GM19372 (cell line): ENCODE measurements at regions not wholly inside any gene's neighbourhood (a gene's known extent, or its start where the extent isn't known, plus 50 kb on each side); places are given as distances from the start of the nearest gene placed in this dataset.
"Not testable (repeated sequence)": the region's sequence is repeated elsewhere in the genome, so short reads cannot be mapped to it uniquely, and the experiment has no call there.

Experiments
- ATAC-seq: cut with Tn5 transposase; IDR thresholded peaks from one replicate; pipeline ENCODE4 v1.9.1; 2021; ENCODE audit warnings: mild to moderate bottlenecking, low read depth, moderate library complexity; ENCODE audit not compliant: unreplicated experiment

GRCh38 chr1:188065917-188066316 is 1237.2 kb downstream of the PLA2G4A start:
- no peak for ATAC-seq

GRCh38 chr1:188070848-188071247 is 1242.1 kb downstream of the PLA2G4A start:
- ATAC-seq: no peak

DNA sequence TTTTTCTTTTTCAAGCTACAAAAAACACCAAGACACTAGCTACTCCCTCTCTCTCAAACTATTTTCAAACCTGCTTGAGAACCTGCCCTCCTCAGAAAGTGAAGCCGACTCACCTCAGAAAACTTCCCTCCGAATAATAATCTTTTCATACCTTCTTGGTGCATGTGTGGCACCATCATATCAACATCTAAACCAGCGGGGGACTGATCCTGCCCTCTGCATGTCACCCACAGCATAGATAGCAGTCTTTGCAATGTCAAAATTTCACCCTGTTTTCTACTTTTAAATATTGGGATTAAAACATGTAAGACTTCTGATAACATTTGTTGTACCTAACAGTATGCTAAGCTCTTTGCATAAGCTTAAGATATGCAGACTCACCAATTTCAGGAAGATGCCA is 1260.3 kb downstream of the PLA2G4A start:
- ATAC-seq: no peak

GRCh38 chr1:188089461-188089860 is 1260.7 kb downstream of the PLA2G4A start:
- ATAC-seq: no peak

GRCh38 chr1:188096521-188096920 is 1267.8 kb downstream of the PLA2G4A start:
- ATAC-seq: no peak

- ATAC-seq: no peak
These were observed 1288.7 kb downstream of the PLA2G4A start for GRCh38 chr1:188117436-188117835.

DNA sequence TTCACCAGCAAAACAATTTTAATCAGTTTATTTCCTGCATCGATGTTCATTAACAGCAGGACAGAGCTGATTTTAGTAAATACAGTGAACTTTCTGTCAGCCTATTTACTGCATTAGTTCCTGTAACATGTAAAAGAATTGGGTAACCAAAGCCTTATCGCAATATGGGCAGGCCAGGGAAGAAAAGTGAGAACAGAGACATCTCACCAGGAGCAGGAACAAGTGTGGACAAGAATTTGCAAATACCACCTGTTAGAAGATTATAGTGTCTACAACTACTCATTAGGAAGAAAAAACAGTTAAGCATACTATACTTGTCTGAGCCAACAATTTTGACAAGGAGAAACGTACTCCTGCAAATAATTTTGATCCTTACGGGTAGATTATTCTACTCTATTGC is 1293.9 kb downstream of the PLA2G4A start:
- no peak for ATAC-seq

DNA sequence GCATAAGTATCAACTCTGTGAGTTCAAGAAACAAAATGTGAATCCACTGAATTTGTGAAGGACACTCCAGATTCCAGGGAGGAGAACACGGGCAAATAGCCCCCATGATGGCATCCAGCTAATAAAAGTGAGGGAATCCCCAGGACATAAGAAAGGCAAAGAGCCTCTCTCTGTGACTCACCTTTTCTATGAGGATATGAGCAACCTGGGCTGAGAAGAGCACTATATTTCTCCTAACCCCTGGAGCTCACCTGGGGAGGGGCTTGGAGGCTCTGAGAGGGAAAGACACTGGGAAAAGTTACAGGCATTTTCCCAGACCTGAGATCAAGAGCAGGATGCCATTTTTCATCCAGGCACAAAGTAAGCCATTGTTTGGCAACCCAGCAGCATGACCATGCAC is 1298.8 kb downstream of the PLA2G4A start:
- ATAC-seq: no peak

GRCh38 chr1:188128761-188129160 is 1300.0 kb downstream of the PLA2G4A start:
- ATAC-seq: no peak

DNA sequence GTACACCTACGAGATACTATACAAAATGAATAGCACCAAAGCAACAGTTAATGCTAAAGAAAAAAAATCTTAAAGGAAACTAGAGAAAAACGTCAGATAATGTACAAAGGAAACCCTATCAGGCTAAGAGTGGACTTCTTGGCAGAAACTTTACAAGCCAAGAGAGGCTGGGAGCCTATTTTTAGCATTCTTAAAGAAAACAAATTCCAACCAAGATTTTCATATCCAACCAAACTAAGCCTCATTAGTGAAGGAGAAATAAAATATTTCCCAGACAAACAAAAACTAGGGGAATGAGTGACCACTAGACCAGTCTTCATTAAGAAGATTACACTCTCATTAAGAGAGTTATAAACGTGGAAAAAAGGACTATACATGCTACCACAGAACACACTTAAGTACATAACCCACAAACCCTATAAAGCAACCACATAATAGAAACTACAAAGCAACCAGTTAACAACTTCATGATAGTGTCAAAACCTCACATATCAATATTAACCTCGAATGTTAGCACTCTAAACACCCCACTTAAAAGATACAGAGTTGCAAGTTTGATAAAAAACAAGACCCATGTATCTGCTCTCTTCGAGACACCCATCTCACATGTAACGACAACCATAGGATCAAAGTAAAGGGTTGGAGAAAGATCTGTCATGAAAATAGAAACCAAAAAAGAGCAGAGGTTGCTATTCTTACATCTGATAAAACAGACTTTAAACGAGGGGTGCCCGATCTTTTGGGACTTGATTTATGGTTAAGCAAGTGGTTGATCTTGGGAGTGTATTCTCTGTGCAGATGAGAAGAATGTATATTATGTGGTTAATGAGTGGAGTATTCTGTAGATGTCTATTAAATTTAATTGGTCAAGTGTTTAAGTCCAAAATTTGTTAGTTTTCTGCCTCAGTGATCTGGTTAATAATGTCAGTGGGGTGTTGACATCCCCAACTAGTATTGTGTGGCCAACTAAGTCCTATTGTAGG is 1301.4 kb downstream of the PLA2G4A start:
- ATAC-seq: no peak

DNA sequence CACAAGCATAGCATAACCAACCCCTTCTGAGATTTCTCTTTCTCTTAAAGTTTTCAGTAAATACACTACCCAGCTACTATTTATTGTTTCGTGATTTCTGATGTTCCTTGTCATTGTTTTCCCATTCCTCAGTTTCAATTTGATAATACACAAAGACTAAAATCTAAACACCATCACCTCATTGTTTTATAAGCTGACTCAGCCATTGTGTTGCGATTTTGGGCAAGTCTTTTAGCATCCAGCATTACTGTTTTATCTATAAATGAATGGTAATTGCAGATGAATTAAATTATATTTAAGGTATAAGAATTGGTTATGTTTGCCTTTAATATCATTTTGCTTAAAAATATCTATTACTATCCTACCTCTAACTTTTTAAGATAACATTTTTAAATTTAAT is 1308.5 kb downstream of the PLA2G4A start:
- no peak for ATAC-seq

GRCh38 chr1:188140958-188141357 is 1312.2 kb downstream of the PLA2G4A start:
- ATAC-seq: no peak

DNA sequence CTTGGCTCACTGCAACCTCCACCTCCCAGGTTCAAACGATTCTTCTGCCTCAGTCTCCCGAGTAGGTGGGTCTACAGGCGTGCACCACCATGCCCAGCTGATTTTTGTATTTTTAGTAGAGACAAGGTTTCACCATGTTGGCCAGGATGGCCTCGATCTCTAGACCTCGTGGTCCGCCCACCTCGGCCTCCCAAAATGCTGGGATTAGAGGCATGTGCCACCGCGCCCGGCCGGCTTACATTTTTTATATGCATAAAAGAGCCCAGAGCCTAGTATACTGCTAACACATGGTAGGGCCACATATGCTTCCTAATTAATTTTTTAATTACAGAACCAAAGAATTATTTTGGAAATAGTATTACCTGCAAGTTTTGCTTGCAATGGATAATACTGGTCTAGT is 1325.4 kb downstream of the PLA2G4A start:
- ATAC-seq: no peak

DNA sequence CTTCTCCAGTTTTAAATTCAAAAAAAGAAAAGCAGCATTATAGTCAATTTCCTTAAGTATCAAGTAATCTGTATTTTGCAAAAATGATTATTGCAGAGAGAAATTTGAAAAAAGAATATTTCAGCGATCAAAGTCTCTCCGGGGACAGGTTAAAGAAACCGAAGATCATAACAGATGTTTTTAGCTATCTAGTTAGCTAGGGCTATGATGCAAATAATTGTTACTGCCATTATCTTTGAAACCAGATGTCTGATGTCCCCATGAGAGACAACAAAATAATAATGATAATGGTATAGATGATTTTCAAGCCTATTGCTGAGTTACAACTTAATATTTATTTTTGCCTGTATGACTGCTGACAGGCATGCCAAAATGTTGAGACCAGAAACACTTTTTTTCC is 1326.0 kb downstream of the PLA2G4A start:
- ATAC-seq: no peak

DNA sequence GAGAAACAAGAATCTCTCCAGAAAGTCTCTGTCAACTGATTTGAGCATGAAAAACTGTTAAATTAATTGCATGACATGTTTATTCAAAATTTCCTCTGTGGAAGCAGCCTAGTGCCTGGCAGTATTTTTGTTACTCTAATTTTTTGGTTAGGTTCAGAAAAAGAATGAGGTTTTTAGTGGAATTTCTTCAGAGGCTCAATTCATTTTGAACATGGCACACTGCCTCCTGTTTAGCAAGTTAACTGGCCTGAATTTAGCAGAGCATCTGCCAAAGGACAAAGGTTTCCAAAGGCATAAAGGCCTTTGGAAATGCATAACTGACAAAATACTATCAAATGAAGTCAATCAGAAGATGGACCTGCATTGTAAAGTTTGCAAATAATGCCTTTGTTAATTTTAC is 1326.5 kb downstream of the PLA2G4A start:
- no peak for ATAC-seq

GRCh38 chr1:188164459-188164858 is 1335.7 kb downstream of the PLA2G4A start:
- no peak for ATAC-seq

DNA sequence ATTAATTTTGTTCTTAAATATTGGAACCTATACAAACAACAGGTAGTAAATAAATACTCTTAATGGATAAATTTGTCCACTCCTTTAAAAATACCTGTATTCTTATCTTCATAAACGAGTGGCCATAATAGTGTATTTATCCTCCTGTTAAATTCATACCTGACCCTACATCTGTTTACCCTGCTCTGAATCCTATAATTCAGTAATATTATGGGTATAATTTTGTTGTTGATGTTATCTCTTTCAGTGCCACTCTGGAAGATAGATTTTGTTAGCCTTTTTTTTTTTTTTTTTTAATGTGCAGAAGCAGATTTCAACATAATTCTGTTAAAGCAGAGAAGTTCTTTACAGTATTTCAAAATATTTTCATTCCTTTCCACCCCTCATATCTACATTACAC is 1337.9 kb downstream of the PLA2G4A start:
- no peak for ATAC-seq

DNA sequence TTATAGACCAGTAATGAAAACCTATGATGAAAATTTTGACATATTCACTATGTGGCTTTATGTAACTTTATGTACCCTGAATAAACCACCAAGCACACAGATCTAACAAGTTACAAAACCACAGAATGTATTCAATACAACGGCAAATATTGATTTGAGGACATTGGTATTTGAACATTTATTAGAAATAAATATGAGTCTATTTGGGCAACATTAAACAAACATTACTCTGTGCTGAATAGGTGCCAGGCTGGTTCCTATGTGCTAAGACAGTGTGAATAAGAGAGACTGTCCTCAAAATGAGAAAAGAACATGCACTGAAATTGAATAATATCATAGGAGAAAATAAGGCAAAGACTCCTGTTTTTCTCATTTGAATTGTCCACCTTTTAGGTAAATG is 1341.2 kb downstream of the PLA2G4A start:
- ATAC-seq: no peak

- no peak for ATAC-seq
These were observed 1341.7 kb downstream of the PLA2G4A start for GRCh38 chr1:188170411-188170810.

DNA sequence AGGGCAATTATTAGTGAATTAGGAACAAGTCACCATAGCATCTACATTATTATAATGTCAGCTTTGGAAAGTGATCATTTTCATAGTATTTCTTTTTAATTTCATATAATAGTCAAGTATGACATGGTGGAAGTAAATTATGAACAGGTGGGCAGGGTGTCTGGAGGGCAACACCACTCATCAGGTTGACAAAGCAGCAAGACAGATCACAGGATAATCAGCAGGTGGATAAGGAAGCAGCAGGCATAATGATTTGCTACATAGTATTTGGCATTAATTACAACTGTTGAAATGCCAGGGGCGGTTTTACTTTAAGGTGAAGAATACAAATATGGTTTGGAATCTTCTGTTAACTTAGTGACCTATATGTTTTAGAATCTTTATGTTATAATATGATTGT is 1342.2 kb downstream of the PLA2G4A start:
- no peak for ATAC-seq

DNA sequence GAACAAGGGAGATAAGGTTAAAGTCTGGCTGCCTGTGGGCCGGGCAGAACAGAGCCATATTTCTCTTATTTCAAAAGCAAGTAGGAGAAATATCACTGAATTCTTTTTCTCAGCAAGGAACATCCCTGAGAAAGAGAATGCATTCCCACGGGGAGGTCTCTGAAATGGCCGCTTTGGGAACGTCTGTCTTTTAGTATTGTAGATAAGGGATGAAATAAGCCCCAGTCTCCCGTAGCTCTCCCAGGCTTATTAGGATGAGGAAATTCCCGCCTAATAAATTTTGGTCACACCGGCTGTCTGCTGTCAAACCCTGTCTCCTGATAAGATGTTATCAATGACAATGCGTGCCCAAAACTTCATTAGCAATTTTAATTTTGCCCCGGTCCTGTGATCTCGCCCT is 1353.3 kb downstream of the PLA2G4A start:
- not testable (repeated sequence) for ATAC-seq

- ATAC-seq: no peak
These were observed 1359.6 kb downstream of the PLA2G4A start for GRCh38 chr1:188188317-188188716.
